ENCODE measurements at regions not wholly inside any gene's neighbourhood (a gene's known extent, or its start where the extent isn't known, plus 50 kb on each side); places are given as distances from the start of the nearest gene placed in this dataset.
A peak's percentile ranks its signal among the peaks of the same experiment; 100 is the strongest.

DNA sequence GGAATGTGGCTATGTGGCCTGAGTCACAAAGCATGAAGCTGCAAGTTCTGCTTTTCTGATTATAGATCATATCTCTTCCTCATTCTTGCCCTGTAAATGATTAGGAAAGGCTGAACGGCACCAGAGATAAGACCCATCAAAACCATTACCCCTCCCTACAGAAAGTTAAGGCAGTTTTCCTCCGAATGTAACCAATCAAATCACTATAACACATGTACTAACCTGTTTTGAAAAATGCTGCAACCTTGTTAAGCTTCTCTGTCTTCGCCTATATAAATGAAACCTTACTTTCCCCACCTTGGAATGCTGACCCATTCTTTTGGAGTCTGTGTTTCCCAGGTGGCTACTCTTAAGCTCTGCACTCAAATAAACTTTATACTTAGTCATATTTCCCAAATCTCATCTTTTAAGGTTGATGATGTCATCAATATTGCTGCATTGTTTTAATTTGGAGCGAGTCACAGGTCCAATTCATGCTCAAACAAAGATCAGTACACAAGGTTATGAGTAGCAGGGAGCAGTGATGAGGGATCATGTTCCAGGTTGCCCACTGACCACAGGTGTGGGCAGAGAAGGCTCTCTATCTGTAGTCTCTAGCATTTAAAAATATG is 662.3 kb downstream of the IRS1 start (continued):
- TF ChIP-seq SOX5 (CRISPR knock-in tag; IDR thresholded peaks at IDR 0.05; ENCODE audit: borderline replicate concordance) (0 out of 2 replicates have a peak, but pooled peaks have one; percentile 9), POGZ (CRISPR knock-in tag; IDR thresholded peaks at IDR 0.05) (peak; percentile 32; the same call in 1 of the 2 replicates), NR2F2 (IDR thresholded peaks at IDR 0.05; ENCODE audit: borderline replicate concordance, low read depth) (no peak), SOX13 (IDR thresholded peaks at IDR 0.05) (no peak), SOX13 (CRISPR knock-in tag; conservative IDR thresholded peaks at IDR 0.05 in 1 of 2, IDR thresholded peaks at IDR 0.05 in 1 of 2) (peak in 1 of 2 experiments; percentile 37; a peak in 1 of 4 replicates), SP4 (CRISPR knock-in tag; IDR thresholded peaks at IDR 0.05) (no peak), FOSL2 (CRISPR knock-in tag; IDR thresholded peaks at IDR 0.05) (peak; percentile 73), ONECUT2 (CRISPR knock-in tag; IDR thresholded peaks at IDR 0.05) (no peak), ATF7 (IDR thresholded peaks at IDR 0.05) (peak; percentile 99), ATF7 (CRISPR knock-in tag; IDR thresholded peaks at IDR 0.05) (no peak), MAFF (IDR thresholded peaks at IDR 0.05; ENCODE audit: low read depth, low read length) (peak; percentile 61), FOXA1 (IDR thresholded peaks at IDR 0.05) (no peak), FOXA1 (CRISPR knock-in tag; IDR thresholded peaks at IDR 0.05) (peak; percentile 48; the same call in 1 of the 2 replicates), MAFK (conservative IDR thresholded peaks at IDR 0.05 in 1 of 2, IDR thresholded peaks at IDR 0.05 in 1 of 2; ENCODE audit: low read length in 2 of 2) (peak; percentile 58 to 64; a peak in 2 of 4 replicates), SIX4 (CRISPR knock-in tag; IDR thresholded peaks at IDR 0.05) (peak; percentile 44; the same call in 1 of the 2 replicates), ZNF558 (CRISPR knock-in tag; IDR thresholded peaks at IDR 0.05; ENCODE audit: borderline replicate concordance) (no peak), RAD51 (IDR thresholded peaks at IDR 0.05; ENCODE audit: borderline replicate concordance) (no peak), ARHGAP35 (CRISPR knock-in tag; IDR thresholded peaks at IDR 0.05; ENCODE audit: borderline replicate concordance) (no peak)
- TF ChIP-seq, protein P1, sequence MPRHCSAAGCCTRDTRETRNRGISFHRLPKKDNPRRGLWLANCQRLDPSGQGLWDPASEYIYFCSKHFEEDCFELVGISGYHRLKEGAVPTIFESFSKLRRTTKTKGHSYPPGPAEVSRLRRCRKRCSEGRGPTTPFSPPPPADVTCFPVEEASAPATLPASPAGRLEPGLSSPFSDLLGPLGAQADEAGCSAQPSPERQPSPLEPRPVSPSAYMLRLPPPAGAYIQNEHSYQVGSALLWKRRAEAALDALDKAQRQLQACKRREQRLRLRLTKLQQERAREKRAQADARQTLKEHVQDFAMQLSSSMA (CRISPR knock-in tag; IDR thresholded peaks at IDR 0.05): no peak
- TF ChIP-seq, protein P2, sequence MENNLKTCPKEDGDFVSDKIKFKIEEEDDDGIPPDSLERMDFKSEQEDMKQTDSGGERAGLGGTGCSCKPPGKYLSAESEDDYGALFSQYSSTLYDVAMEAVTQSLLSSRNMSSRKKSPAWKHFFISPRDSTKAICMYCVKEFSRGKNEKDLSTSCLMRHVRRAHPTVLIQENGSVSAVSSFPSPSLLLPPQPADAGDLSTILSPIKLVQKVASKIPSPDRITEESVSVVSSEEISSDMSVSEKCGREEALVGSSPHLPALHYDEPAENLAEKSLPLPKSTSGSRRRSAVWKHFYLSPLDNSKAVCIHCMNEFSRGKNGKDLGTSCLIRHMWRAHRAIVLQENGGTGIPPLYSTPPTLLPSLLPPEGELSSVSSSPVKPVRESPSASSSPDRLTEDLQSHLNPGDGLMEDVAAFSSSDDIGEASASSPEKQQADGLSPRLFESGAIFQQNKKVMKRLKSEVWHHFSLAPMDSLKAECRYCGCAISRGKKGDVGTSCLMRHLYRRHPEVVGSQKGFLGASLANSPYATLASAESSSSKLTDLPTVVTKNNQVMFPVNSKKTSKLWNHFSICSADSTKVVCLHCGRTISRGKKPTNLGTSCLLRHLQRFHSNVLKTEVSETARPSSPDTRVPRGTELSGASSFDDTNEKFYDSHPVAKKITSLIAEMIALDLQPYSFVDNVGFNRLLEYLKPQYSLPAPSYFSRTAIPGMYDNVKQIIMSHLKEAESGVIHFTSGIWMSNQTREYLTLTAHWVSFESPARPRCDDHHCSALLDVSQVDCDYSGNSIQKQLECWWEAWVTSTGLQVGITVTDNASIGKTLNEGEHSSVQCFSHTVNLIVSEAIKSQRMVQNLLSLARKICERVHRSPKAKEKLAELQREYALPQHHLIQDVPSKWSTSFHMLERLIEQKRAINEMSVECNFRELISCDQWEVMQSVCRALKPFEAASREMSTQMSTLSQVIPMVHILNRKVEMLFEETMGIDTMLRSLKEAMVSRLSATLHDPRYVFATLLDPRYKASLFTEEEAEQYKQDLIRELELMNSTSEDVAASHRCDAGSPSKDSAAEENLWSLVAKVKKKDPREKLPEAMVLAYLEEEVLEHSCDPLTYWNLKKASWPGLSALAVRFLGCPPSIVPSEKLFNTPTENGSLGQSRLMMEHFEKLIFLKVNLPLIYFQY (CRISPR knock-in tag; IDR thresholded peaks at IDR 0.05; ENCODE audit: borderline replicate concordance): peak; percentile 38; the same call in 1 of the 2 replicates
- TF ChIP-seq, protein P3, sequence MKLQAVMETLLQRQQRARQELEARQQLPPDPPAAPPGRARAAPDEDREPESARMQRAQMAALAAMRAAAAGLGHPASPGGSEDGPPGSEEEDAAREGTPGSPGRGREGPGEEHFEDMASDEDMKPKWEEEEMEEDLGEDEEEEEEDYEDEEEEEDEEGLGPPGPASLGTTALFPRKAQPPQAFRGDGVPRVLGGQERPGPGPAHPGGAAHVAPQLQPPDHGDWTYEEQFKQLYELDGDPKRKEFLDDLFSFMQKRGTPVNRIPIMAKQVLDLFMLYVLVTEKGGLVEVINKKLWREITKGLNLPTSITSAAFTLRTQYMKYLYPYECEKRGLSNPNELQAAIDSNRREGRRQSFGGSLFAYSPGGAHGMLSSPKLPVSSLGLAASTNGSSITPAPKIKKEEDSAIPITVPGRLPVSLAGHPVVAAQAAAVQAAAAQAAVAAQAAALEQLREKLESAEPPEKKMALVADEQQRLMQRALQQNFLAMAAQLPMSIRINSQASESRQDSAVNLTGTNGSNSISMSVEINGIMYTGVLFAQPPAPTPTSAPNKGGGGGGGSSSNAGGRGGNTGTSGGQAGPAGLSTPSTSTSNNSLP (IDR thresholded peaks at IDR 0.05; ENCODE audit: low read depth, low read length): peak; percentile 69
